Ovary (tissue), 3 donors: ENCODE measurements at regions not wholly inside any gene's neighbourhood (a gene's known extent, or its start where the extent isn't known, plus 50 kb on each side); places are given as distances from the start of the nearest gene placed in this dataset.

ENCODE experiments used
- CTCF ChIP-seq, 3 donors: fragments of 450-650 bp in 2 of 3; fragments of 200-600 bp in 1 of 3; IDR thresholded peaks; one replicate each; pipeline versions ENCODE4 v1.5.1 to v1.8.0; 2016 to 2022; ENCODE audit warnings: antibody characterized with exemption in 3 of 3, mild to moderate bottlenecking in 1 of 3
- EP300 ChIP-seq: sonication (generic); formaldehyde crosslinking; IDR thresholded peaks from one replicate; pipeline ENCODE4 v1.6.1; 2017; ENCODE audit warnings: antibody characterized with exemption
- POLR2A ChIP-seq: fragments of 450-650 bp; IDR thresholded peaks from one replicate; pipeline ENCODE4 v1.6.1; 2017; ENCODE audit warnings: antibody characterized with exemption, mild to moderate bottlenecking, moderate library complexity
- donor health status: DM: no; HTN: no; CAD: no.

GRCh38 chr1:5601516-5601915, 390.7 kb downstream of the NPHP4 start:
- TF ChIP-seq CTCF (IDR thresholded peaks at IDR 0.05): no peak
- no peak for TF ChIP-seq EP300
- no peak for TF ChIP-seq POLR2A
